ENCODE measurements at regions not wholly inside any gene's neighbourhood (a gene's known extent, or its start where the extent isn't known, plus 50 kb on each side); places are given as distances from the start of the nearest gene placed in this dataset.

DNA sequence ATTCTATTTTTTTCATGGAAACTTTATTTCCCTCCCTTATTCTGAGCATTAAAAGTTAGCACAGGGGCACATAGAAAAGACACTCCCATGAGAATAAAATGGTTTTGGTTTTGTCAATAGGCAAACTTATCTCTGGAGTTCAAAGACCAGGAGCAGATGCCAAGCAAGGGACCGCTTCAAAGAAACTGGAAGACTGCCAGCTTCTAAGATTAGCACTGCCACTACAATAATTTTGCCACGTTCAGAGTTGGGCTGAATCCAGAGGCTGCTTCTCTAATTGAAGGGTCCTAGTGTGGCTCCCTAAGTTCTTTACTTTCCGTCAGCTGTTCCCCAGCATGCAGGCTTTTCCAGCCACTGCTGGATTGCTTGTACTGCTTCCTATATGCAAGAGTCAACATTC lies 681.0 kb upstream of the GCFC2 start:
- H2BK5ac ChIP-seq (ENCODE audit: low read length): no peak overlapping the region
- H3K4me1 ChIP-seq (ENCODE audit: control insufficient read depth in 2 of 2, insufficient read depth in 1 of 2, low read depth in 1 of 2, low read length in 2 of 2): no peaks in the 10 kb centered on the region
- no peak overlapping the region for H2BK15ac ChIP-seq (ENCODE audit: low read length)
- no peak overlapping the region for H2AK5ac ChIP-seq (ENCODE audit: low read depth, low read length)
- no peak overlapping the region for H3K14ac ChIP-seq (ENCODE audit: low read length)
- H2BK12ac ChIP-seq (ENCODE audit: low read length): no peak overlapping the region
- no peak overlapping the region for H3K4me3 ChIP-seq (ENCODE audit: low read length in 2 of 2)
- H4K8ac ChIP-seq (ENCODE audit: low read depth, low read length): no peak overlapping the region
- H3K27ac ChIP-seq (replicated peaks; ENCODE audit: low read length): no peak overlapping the region
- no peak overlapping the region for H2AFZ ChIP-seq (ENCODE audit: low read length)
- no peak overlapping the region for H3K23ac ChIP-seq (ENCODE audit: low read depth, low read length, poor library complexity)
- H2BK120ac ChIP-seq (ENCODE audit: low read depth, low read length): no peak overlapping the region
- no peaks in the 10 kb centered on the region for H3K27me3 ChIP-seq (ENCODE audit: control insufficient read depth in 3 of 3, insufficient read depth in 3 of 3, low read depth in 1 of 3, low read length in 3 of 3)
- no peaks in the 10 kb centered on the region for H3K79me1 ChIP-seq (ENCODE audit: low read depth, low read length)
- H3K9ac ChIP-seq (ENCODE audit: low read depth, low read length, poor library complexity): no peak overlapping the region
- H3K36me3 ChIP-seq (replicated peaks in 1 of 2; ENCODE audit: control insufficient read depth in 2 of 2, insufficient read depth in 2 of 2, low read length in 2 of 2): no peaks in the 10 kb centered on the region
- no peak overlapping the region for H3K4me2 ChIP-seq (ENCODE audit: insufficient read depth, low read length, poor library complexity, severe bottlenecking)
- H3K4ac ChIP-seq (ENCODE audit: low read length): no peak overlapping the region
- no peak for DNase-seq (ENCODE audit: low spot score)
- H4K91ac ChIP-seq (ENCODE audit: low read depth, low read length, poor library complexity): no peak overlapping the region
- H3K9me3 ChIP-seq (replicated peaks in 1 of 2; ENCODE audit: control insufficient read depth in 2 of 2, insufficient read depth in 1 of 2, low read depth in 1 of 2, low read length in 2 of 2): no peaks in the 10 kb centered on the region
- no CpG with 5 or more reads among the region's 3 CpGs for WGBS, 2 donors (ENCODE audit: extremely low coverage in 2 of 2, insufficient read length in 2 of 2, insufficient replicate concordance in 1 of 2)
- no peak overlapping the region for H3K18ac ChIP-seq (ENCODE audit: low read length)

DNA sequence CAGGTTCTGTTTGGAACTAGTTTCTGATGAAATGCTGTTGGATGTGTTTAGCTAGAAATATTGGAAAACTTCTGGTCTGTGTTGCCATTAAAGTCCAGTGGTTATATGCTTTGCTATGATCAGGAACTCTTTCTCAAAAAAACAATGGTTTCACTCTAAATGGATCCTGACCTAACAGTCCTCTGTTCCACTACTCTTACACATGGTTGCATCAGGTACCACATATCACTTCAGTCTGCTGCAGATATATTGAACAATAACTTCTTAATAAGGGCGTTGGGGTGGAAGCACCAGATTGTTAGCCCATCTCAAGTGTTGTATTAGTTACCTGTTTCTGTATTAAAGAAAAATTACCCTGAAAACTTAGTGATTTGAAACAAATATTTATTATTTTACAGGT lies 676.6 kb upstream of the GCFC2 start:
- no peak overlapping the region for H4K91ac ChIP-seq (ENCODE audit: low read depth, low read length, poor library complexity)
- H2BK12ac ChIP-seq (ENCODE audit: low read length): no peak overlapping the region
- H4K8ac ChIP-seq (ENCODE audit: low read depth, low read length): no peak overlapping the region
- H3K27me3 ChIP-seq (ENCODE audit: control insufficient read depth in 3 of 3, insufficient read depth in 3 of 3, low read depth in 1 of 3, low read length in 3 of 3): no peaks in the 10 kb centered on the region
- no peaks in the 10 kb centered on the region for H3K36me3 ChIP-seq (replicated peaks in 1 of 2; ENCODE audit: control insufficient read depth in 2 of 2, insufficient read depth in 2 of 2, low read length in 2 of 2)
- H3K14ac ChIP-seq (ENCODE audit: low read length): no peak overlapping the region
- DNase-seq (ENCODE audit: low spot score): no peak
- no peak overlapping the region for H2BK15ac ChIP-seq (ENCODE audit: low read length)
- no peak overlapping the region for H2BK5ac ChIP-seq (ENCODE audit: low read length)
- H3K27ac ChIP-seq (replicated peaks; ENCODE audit: low read length): no peak overlapping the region
- H3K23ac ChIP-seq (ENCODE audit: low read depth, low read length, poor library complexity): no peak overlapping the region
- H2BK120ac ChIP-seq (ENCODE audit: low read depth, low read length): no peak overlapping the region
- no CpG with 5 or more reads among the region's 1 CpG for WGBS, 2 donors (ENCODE audit: extremely low coverage in 2 of 2, insufficient read length in 2 of 2, insufficient replicate concordance in 1 of 2)
- no peak overlapping the region for H3K18ac ChIP-seq (ENCODE audit: low read length)
- H3K9ac ChIP-seq (ENCODE audit: low read depth, low read length, poor library complexity): no peak overlapping the region
- H3K4ac ChIP-seq (ENCODE audit: low read length): no peak overlapping the region
- H3K4me2 ChIP-seq (ENCODE audit: insufficient read depth, low read length, poor library complexity, severe bottlenecking): no peak overlapping the region
- no peak overlapping the region for H2AFZ ChIP-seq (ENCODE audit: low read length)
- H3K4me1 ChIP-seq (ENCODE audit: control insufficient read depth in 2 of 2, insufficient read depth in 1 of 2, low read depth in 1 of 2, low read length in 2 of 2): peaks cover 0 to 2% of the 10 kb centered on the region in 2 donors
- no peak overlapping the region for H3K4me3 ChIP-seq (ENCODE audit: low read length in 2 of 2)
- no peaks in the 10 kb centered on the region for H3K79me1 ChIP-seq (ENCODE audit: low read depth, low read length)
- H3K9me3 ChIP-seq (replicated peaks in 1 of 2; ENCODE audit: control insufficient read depth in 2 of 2, insufficient read depth in 1 of 2, low read depth in 1 of 2, low read length in 2 of 2): no peaks in the 10 kb centered on the region
- H2AK5ac ChIP-seq (ENCODE audit: low read depth, low read length): no peak overlapping the region

DNA sequence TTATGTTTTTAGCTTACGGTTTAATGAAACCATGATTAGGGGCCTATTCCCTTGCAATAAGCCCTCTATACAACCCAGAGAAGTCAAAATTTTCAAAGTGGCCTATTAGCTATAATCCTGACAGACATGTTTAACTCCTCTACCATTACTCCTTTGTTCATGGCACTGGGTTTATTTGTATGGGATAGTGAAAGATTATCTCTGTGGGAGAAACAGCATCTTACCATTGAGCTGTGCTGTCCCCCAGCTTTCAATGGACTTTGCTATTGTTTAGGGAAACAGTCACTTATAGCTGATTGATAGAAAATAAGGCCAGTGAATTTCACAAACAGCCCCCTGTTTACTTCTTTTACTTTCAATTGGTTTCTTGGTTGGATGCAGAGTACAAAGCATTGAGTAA lies 675.2 kb upstream of the GCFC2 start:
- peaks cover 0 to 2% of the 10 kb centered on the region in 2 donors for H3K4me1 ChIP-seq (ENCODE audit: control insufficient read depth in 2 of 2, insufficient read depth in 1 of 2, low read depth in 1 of 2, low read length in 2 of 2)
- H3K27ac ChIP-seq (replicated peaks; ENCODE audit: low read length): no peak overlapping the region
- H2BK5ac ChIP-seq (ENCODE audit: low read length): no peak overlapping the region
- no peak overlapping the region for H4K8ac ChIP-seq (ENCODE audit: low read depth, low read length)
- H3K14ac ChIP-seq (ENCODE audit: low read length): no peak overlapping the region
- H3K9ac ChIP-seq (ENCODE audit: low read depth, low read length, poor library complexity): no peak overlapping the region
- no peak overlapping the region for H3K23ac ChIP-seq (ENCODE audit: low read depth, low read length, poor library complexity)
- no peak overlapping the region for H3K4ac ChIP-seq (ENCODE audit: low read length)
- H3K4me2 ChIP-seq (ENCODE audit: insufficient read depth, low read length, poor library complexity, severe bottlenecking): no peak overlapping the region
- no peaks in the 10 kb centered on the region for H3K27me3 ChIP-seq (ENCODE audit: control insufficient read depth in 3 of 3, insufficient read depth in 3 of 3, low read depth in 1 of 3, low read length in 3 of 3)
- H2BK12ac ChIP-seq (ENCODE audit: low read length): no peak overlapping the region
- H3K18ac ChIP-seq (ENCODE audit: low read length): no peak overlapping the region
- H2BK15ac ChIP-seq (ENCODE audit: low read length): no peak overlapping the region
- no peak overlapping the region for H2AFZ ChIP-seq (ENCODE audit: low read length)
- WGBS, 2 donors (ENCODE audit: extremely low coverage in 2 of 2, insufficient read length in 2 of 2, insufficient replicate concordance in 1 of 2): no CpG with 5 or more reads among the region's 1 CpG
- no peaks in the 10 kb centered on the region for H3K79me1 ChIP-seq (ENCODE audit: low read depth, low read length)
- DNase-seq (ENCODE audit: low spot score): no peak
- H3K36me3 ChIP-seq (replicated peaks in 1 of 2; ENCODE audit: control insufficient read depth in 2 of 2, insufficient read depth in 2 of 2, low read length in 2 of 2): no peaks in the 10 kb centered on the region
- H4K91ac ChIP-seq (ENCODE audit: low read depth, low read length, poor library complexity): no peak overlapping the region
- no peaks in the 10 kb centered on the region for H3K9me3 ChIP-seq (replicated peaks in 1 of 2; ENCODE audit: control insufficient read depth in 2 of 2, insufficient read depth in 1 of 2, low read depth in 1 of 2, low read length in 2 of 2)
- no peak overlapping the region for H2BK120ac ChIP-seq (ENCODE audit: low read depth, low read length)
- no peak overlapping the region for H3K4me3 ChIP-seq (ENCODE audit: low read length in 2 of 2)
- H2AK5ac ChIP-seq (ENCODE audit: low read depth, low read length): no peak overlapping the region

DNA sequence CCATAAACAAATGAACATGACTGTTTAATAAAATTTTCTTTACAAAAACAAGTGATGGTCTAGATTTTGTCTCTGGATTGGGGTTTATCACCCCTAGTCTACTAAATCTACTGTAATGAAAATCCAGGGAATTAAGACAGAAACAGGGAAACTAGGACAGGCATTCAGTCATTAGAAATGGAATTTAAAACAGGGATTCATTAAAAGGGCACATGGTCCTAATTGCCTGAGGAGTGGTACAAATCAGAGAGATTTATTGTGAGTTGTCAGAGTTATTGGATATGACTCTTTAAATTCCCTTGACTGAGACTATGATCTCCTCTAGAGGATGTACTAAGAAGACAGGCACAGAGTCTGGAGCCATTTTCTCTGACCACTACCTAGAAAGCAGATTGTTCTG lies 670.9 kb upstream of the GCFC2 start:
- H2BK120ac ChIP-seq (ENCODE audit: low read depth, low read length): no peak overlapping the region
- no peak overlapping the region for H2BK12ac ChIP-seq (ENCODE audit: low read length)
- H4K8ac ChIP-seq (ENCODE audit: low read depth, low read length): no peak overlapping the region
- no peak overlapping the region for H3K23ac ChIP-seq (ENCODE audit: low read depth, low read length, poor library complexity)
- H3K4me1 ChIP-seq (ENCODE audit: control insufficient read depth in 2 of 2, insufficient read depth in 1 of 2, low read depth in 1 of 2, low read length in 2 of 2): peaks cover 0 to 2% of the 10 kb centered on the region in 2 donors
- H3K4me3 ChIP-seq (ENCODE audit: low read length in 2 of 2): no peak overlapping the region
- H3K27me3 ChIP-seq (ENCODE audit: control insufficient read depth in 3 of 3, insufficient read depth in 3 of 3, low read depth in 1 of 3, low read length in 3 of 3): no peaks in the 10 kb centered on the region
- no peak for DNase-seq (ENCODE audit: low spot score)
- no peak overlapping the region for H3K9ac ChIP-seq (ENCODE audit: low read depth, low read length, poor library complexity)
- no peak overlapping the region for H2BK5ac ChIP-seq (ENCODE audit: low read length)
- no peak overlapping the region for H4K91ac ChIP-seq (ENCODE audit: low read depth, low read length, poor library complexity)
- no peak overlapping the region for H2AK5ac ChIP-seq (ENCODE audit: low read depth, low read length)
- H3K18ac ChIP-seq (ENCODE audit: low read length): no peak overlapping the region
- no peaks in the 10 kb centered on the region for H3K36me3 ChIP-seq (replicated peaks in 1 of 2; ENCODE audit: control insufficient read depth in 2 of 2, insufficient read depth in 2 of 2, low read length in 2 of 2)
- no peaks in the 10 kb centered on the region for H3K9me3 ChIP-seq (replicated peaks in 1 of 2; ENCODE audit: control insufficient read depth in 2 of 2, insufficient read depth in 1 of 2, low read depth in 1 of 2, low read length in 2 of 2)
- H2BK15ac ChIP-seq (ENCODE audit: low read length): no peak overlapping the region
- H2AFZ ChIP-seq (ENCODE audit: low read length): no peak overlapping the region
- H3K14ac ChIP-seq (ENCODE audit: low read length): no peak overlapping the region
- H3K4ac ChIP-seq (ENCODE audit: low read length): no peak overlapping the region
- H3K27ac ChIP-seq (replicated peaks; ENCODE audit: low read length): no peak overlapping the region
- H3K79me1 ChIP-seq (ENCODE audit: low read depth, low read length): no peaks in the 10 kb centered on the region
- no peak overlapping the region for H3K4me2 ChIP-seq (ENCODE audit: insufficient read depth, low read length, poor library complexity, severe bottlenecking)

Measured in neuronal stem cell (in vitro differentiated cells).